GM12878 (cell line): ENCODE measurements at regions not wholly inside any gene's neighbourhood (a gene's known extent, or its start where the extent isn't known, plus 50 kb on each side); places are given as distances from the start of the nearest gene placed in this dataset.

Experiments used
- ATAC-seq: fragments of 200-7000 bp; cut with Tn5 transposase; 3 replicates; pipeline ENCODE4 v1.9.1; 2020; ENCODE audit warnings: mild to moderate bottlenecking, moderate library complexity
- BruUV-seq: library from RNA; stranded (reverse); fragments of 400-500 nt; replicated peaks from 2 replicates; lab custom pipeline; 2021; lab: Mats Ljungman, UMichigan
- CTCF ChIA-PET: fragments of 300-600 bp; sonication (Branson Sonifier 250); formaldehyde crosslinking; extraction: SDS; loops from one replicate; lab custom pipeline; 2021; ENCODE audit warnings: inconsistent platforms; lab: Yijun Ruan, JAX
- POLR2A ChIA-PET: fragments of 350-600 bp; formaldehyde crosslinking; extraction: SDS; loops from one replicate; lab custom pipeline; 2021; ENCODE audit warnings: inconsistent platforms; lab: Charles Lee
- RAD21 ChIA-PET: fragments of 300-600 bp; sonication (Branson Sonifier 250); formaldehyde crosslinking; loops from one replicate; lab custom pipeline; 2023; ENCODE audit warnings: antibody characterized with exemption; ENCODE audit not compliant: unreplicated experiment; lab: Charles Lee
- SMC1A ChIA-PET: fragments of 300-600 bp; sonication (Branson Sonifier 250); formaldehyde crosslinking; loops from one replicate; lab custom pipeline; 2023; ENCODE audit not compliant: unreplicated experiment, uncharacterized antibody; lab: Charles Lee
- DNase-seq: peaks from one replicate; pipeline ENCODE4 v3.0.0-alpha.2; 2011; ENCODE audit warnings: low read depth, low spot score
- FAIRE-seq: peaks from 3 replicates; lab custom pipeline; 2011; peaks lifted over from hg19 to GRCh38; lab: Jason Lieb, UNC
- H2AFZ ChIP-seq: 2 replicates; pipeline ENCODE4 v1.6.0; 2011; ENCODE audit warnings: low read depth, low read length, control low read depth; ENCODE audit not compliant: control insufficient read depth
- H3K27ac ChIP-seq: 2 replicates; pipeline ENCODE4 v1.5.1; 2011; ENCODE audit warnings: control low read depth; ENCODE audit not compliant: control insufficient read depth, insufficient read depth
- H3K27me3 ChIP-seq, 2 experiments: replicated peaks in 1 of 2; 2 replicates each; pipeline versions ENCODE4 v1.6.0 to v1.6.1; 2011; ENCODE audit warnings: low read length in 1 of 2; ENCODE audit not compliant: control insufficient read depth in 2 of 2, insufficient read depth in 2 of 2
- H3K36me3 ChIP-seq, 2 experiments: 2 replicates each; pipeline ENCODE4 v1.5.1; 2011; ENCODE audit warnings: low read length in 1 of 2; ENCODE audit not compliant: control insufficient read depth in 2 of 2, insufficient read depth in 2 of 2
- H3K4me1 ChIP-seq: 2 replicates; pipeline ENCODE4 v1.6.1; 2011; ENCODE audit warnings: mild to moderate bottlenecking, low read length, moderate library complexity, mixed read lengths; ENCODE audit not compliant: control insufficient read depth, insufficient read depth
- H3K4me2 ChIP-seq: 2 replicates; pipeline ENCODE4 v1.6.0; 2011; ENCODE audit warnings: control low read depth; ENCODE audit not compliant: control insufficient read depth, insufficient read depth
- H3K4me3 ChIP-seq: fragments of 200-600 bp; sonication (generic); 2 replicates; pipeline ENCODE4 v1.5.1; 2016
- H3K79me2 ChIP-seq: 2 replicates; pipeline ENCODE4 v1.6.0; 2011; ENCODE audit warnings: low read length; ENCODE audit not compliant: control insufficient read depth, insufficient read depth
- H3K9ac ChIP-seq: 2 replicates; pipeline ENCODE4 v1.8.0; 2011; ENCODE audit warnings: low read length, control low read depth, mixed read lengths; ENCODE audit not compliant: control insufficient read depth, insufficient read depth
- H3K9me3 ChIP-seq: replicated peaks from 3 replicates; pipeline ENCODE4 v1.5.1; 2011; ENCODE audit warnings: mild to moderate bottlenecking, low read length; ENCODE audit not compliant: control insufficient read depth, insufficient read depth
- H4K20me1 ChIP-seq: 2 replicates; pipeline ENCODE4 v1.6.0; 2011; ENCODE audit not compliant: control insufficient read depth, insufficient read depth
- BACH1 ChIP-seq: fragments of 450-650 bp; IDR thresholded peaks from 2 replicates; pipeline ENCODE4 v1.6.1; 2017; ENCODE audit warnings: mild to moderate bottlenecking, borderline replicate concordance
- BCL11A ChIP-seq: IDR thresholded peaks from 2 replicates; pipeline ENCODE4 v1.6.1; 2011; ENCODE audit warnings: low read depth, low read length
- BRCA1 ChIP-seq: IDR thresholded peaks from 2 replicates; pipeline ENCODE4 v1.6.1; 2011; ENCODE audit warnings: low read depth, low read length, improper control_type of control experiment
- CREB1 ChIP-seq: IDR thresholded peaks from 2 replicates; pipeline ENCODE4 v1.6.1; 2012; ENCODE audit warnings: low read depth, mild to moderate bottlenecking, inconsistent platforms
- HDAC2 ChIP-seq: fragments of 200-600 bp; sonication (generic); IDR thresholded peaks from 2 replicates; pipeline ENCODE4 v1.6.1; 2017
- LARP7 ChIP-seq: fragments of 450-650 bp; IDR thresholded peaks from 2 replicates; pipeline ENCODE4 v1.6.1; 2017; ENCODE audit warnings: mild to moderate bottlenecking
- MTA2 ChIP-seq: fragments of 450-650 bp; IDR thresholded peaks from 2 replicates; pipeline ENCODE4 v1.6.1; 2016; ENCODE audit warnings: low read depth, mild to moderate bottlenecking, moderate library complexity
- MXI1 ChIP-seq: fragments of 150-350 bp; IDR thresholded peaks from 2 replicates; pipeline ENCODE4 v1.6.1; 2011; ENCODE audit warnings: low read depth, mild to moderate bottlenecking, inconsistent platforms, low read length, improper control_type of control experiment
- RELA ChIP-seq: fragments of 450-650 bp; IDR thresholded peaks from 2 replicates; pipeline ENCODE4 v1.8.0; 2014; ENCODE audit warnings: borderline replicate concordance; ENCODE audit not compliant: partially characterized antibody
- SIN3A ChIP-seq: IDR thresholded peaks from 2 replicates; pipeline ENCODE4 v1.6.1; 2012; ENCODE audit warnings: low read depth, low read length, improper control_type of control experiment
- SMAD1 ChIP-seq: fragments of 450-650 bp; IDR thresholded peaks from 2 replicates; pipeline ENCODE4 v1.6.1; 2018; ENCODE audit warnings: mild to moderate bottlenecking, low read depth; ENCODE audit not compliant: partially characterized antibody
- WRNIP1 ChIP-seq: IDR thresholded peaks from 2 replicates; pipeline ENCODE4 v1.6.1; 2011; ENCODE audit warnings: low read depth, low read length, improper control_type of control experiment, borderline replicate concordance
- ZBTB40 ChIP-seq: fragments of 450-650 bp; IDR thresholded peaks from 2 replicates; pipeline ENCODE4 v1.6.1; 2016; ENCODE audit warnings: mild to moderate bottlenecking, moderate library complexity, borderline replicate concordance
- ZNF24 ChIP-seq: fragments of 450-650 bp; IDR thresholded peaks from 2 replicates; pipeline ENCODE4 v1.6.1; 2017; ENCODE audit warnings: antibody characterized with exemption, mild to moderate bottlenecking
- WGBS: methylation state at CpG from one replicate; pipeline ENCODE4 v1.1.6; 2016; ENCODE audit warnings: low lambda C conversion rate; ENCODE audit not compliant: insufficient replicate concordance, insufficient coverage; ENCODE audit errors: missing lambda C conversion rate; 5-methylcytosine and 5-hydroxymethylcytosine counted together
- in situ Hi-C: fragments of 300-500 bp; cut with MboI; formaldehyde crosslinking; loops from 9 replicates; pipeline ENCODE4 v1.14.3; 2018; ENCODE audit warnings: mixed read lengths
- intact Hi-C: fragments of 100-400 bp; cut with micrococcal nuclease; formaldehyde crosslinking; loops from one replicate; pipeline ENCODE4 v1.14.2; 2022; ENCODE audit not compliant: unreplicated experiment
- TF ChIP-seq, protein P1 (sequence below): fragments of 450-650 bp; IDR thresholded peaks from 2 replicates; pipeline ENCODE4 v1.6.1; 2018; ENCODE audit warnings: mild to moderate bottlenecking, low read depth, moderate library complexity; ENCODE audit not compliant: partially characterized antibody
- TF ChIP-seq, protein P2 (sequence below): fragments of 450-650 bp; formaldehyde crosslinking; IDR thresholded peaks from 2 replicates; pipeline ENCODE4 v1.5.0; 2022; ENCODE audit warnings: mild to moderate bottlenecking, missing genetic modification characterization

DNA sequence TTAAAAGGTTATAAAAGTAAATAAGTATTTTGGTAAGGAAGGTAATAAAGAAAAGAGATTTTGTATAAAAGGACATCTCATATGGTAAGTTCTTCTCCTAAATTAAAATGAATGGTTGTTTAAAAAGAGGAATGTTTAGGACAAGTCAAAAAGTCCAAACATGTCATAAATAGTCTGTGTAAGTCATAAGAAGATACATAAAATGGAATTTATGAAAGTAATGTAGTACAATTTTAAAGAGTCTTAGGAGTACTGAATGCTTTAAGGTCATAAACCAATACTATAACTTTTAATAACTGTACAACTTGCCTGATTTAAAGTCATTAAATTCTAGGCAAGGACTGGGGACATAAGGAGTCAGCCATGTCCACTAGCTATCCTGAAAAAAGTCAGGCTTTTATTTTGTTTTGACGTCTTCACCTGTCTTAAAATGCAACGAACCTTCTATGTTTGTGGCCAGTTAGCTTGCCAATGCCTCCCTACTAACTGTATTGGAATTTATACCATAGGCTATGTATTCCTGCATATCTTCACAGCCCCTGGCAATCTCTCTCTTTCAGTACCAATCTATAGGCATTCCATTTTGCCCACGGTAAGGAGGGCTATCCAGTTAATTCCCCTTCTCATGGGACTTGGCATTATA lies 312.3 kb upstream of the LRRTM4 start:
- Histone ChIP-seq H3K9ac (no peak overlapping the region), H3K79me2 (no peaks in the 10 kb centered on the region), H3K4me3 (no peak overlapping the region), H4K20me1 (no peaks in the 10 kb centered on the region), H3K36me3 (no peaks in the 10 kb centered on the region), H3K4me2 (no peak overlapping the region), H3K9me3 (no peaks in the 10 kb centered on the region), H3K27ac (no peak overlapping the region), H2AFZ (no peak overlapping the region), H3K27me3 (no peaks in the 10 kb centered on the region), H3K4me1 (no peaks in the 10 kb centered on the region)
- 3% methylated on average over 3 of the region's 3 CpGs for WGBS
- ChIA-PET SMC1A (no interaction called here), POLR2A (no interaction called here), RAD21 (no interaction called here), CTCF (interaction anchor here (0.6 kb wide), 1 partner anchor 401 kb away, joined by 3 read pairs; no protein-coding TSS in a partner anchor)
- no TSS peak for BruUV-seq
- in situ Hi-C loops = no loop called here
- DNase-seq (no peak), FAIRE-seq (no peak), ATAC-seq (no peak)
- intact Hi-C loops = no loop called here
- TF ChIP-seq BACH1 (no peak), ZNF24 (no peak), WRNIP1 (no peak), HDAC2 (no peak), MTA2 (no peak), MXI1 (no peak), LARP7 (no peak), BCL11A (no peak), ZBTB40 (no peak), SMAD1 (no peak), CREB1 (no peak), RELA (no peak), BRCA1 (no peak), SIN3A (no peak)
- TF ChIP-seq, protein P1, sequence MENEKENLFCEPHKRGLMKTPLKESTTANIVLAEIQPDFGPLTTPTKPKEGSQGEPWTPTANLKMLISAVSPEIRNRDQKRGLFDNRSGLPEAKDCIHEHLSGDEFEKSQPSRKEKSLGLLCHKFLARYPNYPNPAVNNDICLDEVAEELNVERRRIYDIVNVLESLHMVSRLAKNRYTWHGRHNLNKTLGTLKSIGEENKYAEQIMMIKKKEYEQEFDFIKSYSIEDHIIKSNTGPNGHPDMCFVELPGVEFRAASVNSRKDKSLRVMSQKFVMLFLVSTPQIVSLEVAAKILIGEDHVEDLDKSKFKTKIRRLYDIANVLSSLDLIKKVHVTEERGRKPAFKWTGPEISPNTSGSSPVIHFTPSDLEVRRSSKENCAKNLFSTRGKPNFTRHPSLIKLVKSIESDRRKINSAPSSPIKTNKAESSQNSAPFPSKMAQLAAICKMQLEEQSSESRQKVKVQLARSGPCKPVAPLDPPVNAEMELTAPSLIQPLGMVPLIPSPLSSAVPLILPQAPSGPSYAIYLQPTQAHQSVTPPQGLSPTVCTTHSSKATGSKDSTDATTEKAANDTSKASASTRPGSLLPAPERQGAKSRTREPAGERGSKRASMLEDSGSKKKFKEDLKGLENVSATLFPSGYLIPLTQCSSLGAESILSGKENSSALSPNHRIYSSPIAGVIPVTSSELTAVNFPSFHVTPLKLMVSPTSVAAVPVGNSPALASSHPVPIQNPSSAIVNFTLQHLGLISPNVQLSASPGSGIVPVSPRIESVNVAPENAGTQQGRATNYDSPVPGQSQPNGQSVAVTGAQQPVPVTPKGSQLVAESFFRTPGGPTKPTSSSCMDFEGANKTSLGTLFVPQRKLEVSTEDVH = no peak
- TF ChIP-seq, protein P2, sequence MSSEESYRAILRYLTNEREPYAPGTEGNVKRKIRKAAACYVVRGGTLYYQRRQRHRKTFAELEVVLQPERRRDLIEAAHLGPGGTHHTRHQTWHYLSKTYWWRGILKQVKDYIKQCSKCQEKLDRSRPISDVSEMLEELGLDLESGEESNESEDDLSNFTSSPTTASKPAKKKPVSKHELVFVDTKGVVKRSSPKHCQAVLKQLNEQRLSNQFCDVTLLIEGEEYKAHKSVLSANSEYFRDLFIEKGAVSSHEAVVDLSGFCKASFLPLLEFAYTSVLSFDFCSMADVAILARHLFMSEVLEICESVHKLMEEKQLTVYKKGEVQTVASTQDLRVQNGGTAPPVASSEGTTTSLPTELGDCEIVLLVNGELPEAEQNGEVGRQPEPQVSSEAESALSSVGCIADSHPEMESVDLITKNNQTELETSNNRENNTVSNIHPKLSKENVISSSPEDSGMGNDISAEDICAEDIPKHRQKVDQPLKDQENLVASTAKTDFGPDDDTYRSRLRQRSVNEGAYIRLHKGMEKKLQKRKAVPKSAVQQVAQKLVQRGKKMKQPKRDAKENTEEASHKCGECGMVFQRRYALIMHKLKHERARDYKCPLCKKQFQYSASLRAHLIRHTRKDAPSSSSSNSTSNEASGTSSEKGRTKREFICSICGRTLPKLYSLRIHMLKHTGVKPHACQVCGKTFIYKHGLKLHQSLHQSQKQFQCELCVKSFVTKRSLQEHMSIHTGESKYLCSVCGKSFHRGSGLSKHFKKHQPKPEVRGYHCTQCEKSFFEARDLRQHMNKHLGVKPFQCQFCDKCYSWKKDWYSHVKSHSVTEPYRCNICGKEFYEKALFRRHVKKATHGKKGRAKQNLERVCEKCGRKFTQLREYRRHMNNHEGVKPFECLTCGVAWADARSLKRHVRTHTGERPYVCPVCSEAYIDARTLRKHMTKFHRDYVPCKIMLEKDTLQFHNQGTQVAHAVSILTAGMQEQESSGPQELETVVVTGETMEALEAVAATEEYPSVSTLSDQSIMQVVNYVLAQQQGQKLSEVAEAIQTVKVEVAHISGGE = no peak
